GM12874 (cell line): ENCODE measurements at regions not wholly inside any gene's neighbourhood (a gene's known extent, or its start where the extent isn't known, plus 50 kb on each side); places are given as distances from the start of the nearest gene placed in this dataset.

Source experiments
- CTCF ChIP-seq: IDR thresholded peaks from 2 replicates; pipeline ENCODE4 v1.5.1; 2011; ENCODE audit warnings: low read depth, mild to moderate bottlenecking, control low read depth, low read length, moderate library complexity; ENCODE audit not compliant: insufficient read depth

DNA sequence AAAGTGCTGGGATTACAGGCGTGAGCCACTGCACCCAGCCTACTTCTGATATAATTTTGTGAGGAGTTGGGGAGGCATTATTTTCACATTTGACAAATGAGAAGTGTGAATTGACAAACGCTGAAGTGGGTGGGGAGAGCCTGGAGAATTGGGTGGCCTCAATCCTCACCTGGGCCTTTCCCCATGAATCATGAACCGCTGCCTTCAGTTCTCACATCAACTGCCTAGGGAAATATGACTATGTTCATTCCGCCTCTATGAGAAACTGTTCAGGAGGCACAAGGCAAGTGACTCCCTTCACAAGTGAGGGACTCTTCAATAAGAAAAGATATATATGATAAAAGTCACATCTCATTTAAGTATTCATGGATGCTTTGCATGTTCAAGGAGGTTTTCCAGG, 96.6 kb upstream of the RND3 start:
- TF ChIP-seq CTCF, result no peak

GRCh38 chr2:150581717-150582472, 94.4 kb upstream of the RND3 start:
- no peak for TF ChIP-seq CTCF

- no peak for TF ChIP-seq CTCF
Observed at GRCh38 chr2:150578481-150578880, 91.0 kb upstream of the RND3 start.

DNA sequence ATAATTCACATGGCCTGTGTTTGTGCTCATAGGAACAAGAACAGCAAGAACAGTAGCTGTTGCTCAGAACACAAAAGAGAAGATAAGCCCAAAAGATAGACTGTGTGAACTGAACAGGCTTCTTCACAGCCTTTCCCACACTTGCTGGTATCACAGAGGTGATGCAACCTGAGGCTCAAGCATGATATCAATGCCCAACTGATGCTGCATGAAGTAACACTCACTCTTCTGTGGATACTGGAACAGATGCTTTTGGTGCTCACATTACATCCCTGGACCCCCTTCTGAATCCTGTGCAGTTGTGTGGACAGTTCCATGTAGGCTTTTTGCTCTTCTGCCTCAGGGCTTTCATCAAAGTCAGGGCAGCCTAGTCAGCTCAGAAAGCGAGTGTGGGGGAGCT, 88.4 kb upstream of the RND3 start:
- no peak for TF ChIP-seq CTCF

GRCh38 chr2:150572961-150573395, 85.5 kb upstream of the RND3 start:
- no peak for TF ChIP-seq CTCF

DNA sequence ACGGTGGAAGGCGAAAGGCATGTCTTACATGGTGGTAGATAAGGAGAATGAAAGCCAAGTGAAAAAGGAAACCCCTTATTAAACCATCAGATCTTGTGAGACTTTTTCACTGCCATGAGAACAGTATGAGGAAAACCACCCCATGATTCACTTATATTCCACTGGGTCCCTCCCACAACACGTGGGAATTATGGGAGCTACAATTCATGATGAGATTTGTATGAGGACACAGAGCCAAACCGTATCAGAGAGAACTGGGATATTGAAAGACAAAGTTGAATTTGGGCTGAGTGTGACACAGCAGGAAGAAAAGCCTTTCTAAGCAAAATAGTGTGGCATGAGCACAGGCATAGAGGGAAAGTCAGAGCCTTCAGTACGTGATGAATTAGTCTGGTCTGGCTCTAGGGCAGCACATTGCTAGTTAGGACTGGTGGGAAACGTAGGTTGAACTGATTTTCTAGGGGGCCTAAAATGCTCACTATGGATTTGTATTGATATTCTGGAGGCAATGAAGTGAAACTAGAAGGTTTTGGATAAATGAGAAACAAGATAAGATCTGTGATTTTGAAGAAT, 84.8 kb upstream of the RND3 start:
- no peak for TF ChIP-seq CTCF

GRCh38 chr2:150571121-150571520, 83.7 kb upstream of the RND3 start:
- no peak for TF ChIP-seq CTCF
